ENCODE measurements at regions not wholly inside any gene's neighbourhood (a gene's known extent, or its start where the extent isn't known, plus 50 kb on each side); places are given as distances from the start of the nearest gene placed in this dataset.

DNA sequence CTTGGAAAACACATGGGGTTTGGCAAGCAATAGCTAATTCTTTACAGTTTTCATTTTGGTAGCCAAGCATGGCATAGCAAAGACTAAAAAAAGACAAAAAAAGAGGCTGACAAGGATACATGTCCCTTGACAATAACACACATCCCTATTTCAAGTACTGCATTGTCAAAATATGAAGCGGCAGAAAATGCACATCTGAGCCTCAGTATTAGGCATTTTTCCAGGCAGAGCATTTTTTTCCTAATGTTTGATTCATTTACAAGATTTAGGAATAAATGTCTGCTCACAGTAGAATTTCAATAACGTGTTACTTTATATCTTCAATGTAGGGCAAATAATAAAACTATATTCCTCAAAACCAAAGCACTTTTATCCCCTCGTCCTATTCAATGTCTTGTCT lies 216.3 kb upstream of the PCDH18 start:
- H3K4me3 ChIP-seq: no peak overlapping the region
- DNase-seq: no peak
- TF ChIP-seq POLR2A (IDR thresholded peaks at IDR 0.05): no peak
- TF ChIP-seq, protein P1, sequence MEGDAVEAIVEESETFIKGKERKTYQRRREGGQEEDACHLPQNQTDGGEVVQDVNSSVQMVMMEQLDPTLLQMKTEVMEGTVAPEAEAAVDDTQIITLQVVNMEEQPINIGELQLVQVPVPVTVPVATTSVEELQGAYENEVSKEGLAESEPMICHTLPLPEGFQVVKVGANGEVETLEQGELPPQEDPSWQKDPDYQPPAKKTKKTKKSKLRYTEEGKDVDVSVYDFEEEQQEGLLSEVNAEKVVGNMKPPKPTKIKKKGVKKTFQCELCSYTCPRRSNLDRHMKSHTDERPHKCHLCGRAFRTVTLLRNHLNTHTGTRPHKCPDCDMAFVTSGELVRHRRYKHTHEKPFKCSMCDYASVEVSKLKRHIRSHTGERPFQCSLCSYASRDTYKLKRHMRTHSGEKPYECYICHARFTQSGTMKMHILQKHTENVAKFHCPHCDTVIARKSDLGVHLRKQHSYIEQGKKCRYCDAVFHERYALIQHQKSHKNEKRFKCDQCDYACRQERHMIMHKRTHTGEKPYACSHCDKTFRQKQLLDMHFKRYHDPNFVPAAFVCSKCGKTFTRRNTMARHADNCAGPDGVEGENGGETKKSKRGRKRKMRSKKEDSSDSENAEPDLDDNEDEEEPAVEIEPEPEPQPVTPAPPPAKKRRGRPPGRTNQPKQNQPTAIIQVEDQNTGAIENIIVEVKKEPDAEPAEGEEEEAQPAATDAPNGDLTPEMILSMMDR (IDR thresholded peaks at IDR 0.05): no peak
- ATAC-seq: no peak
- H3K27me3 ChIP-seq: no peaks in the 10 kb centered on the region
- no peak overlapping the region for H3K27ac ChIP-seq
- no peaks in the 10 kb centered on the region for H3K36me3 ChIP-seq (replicated peaks in 1 of 2; ENCODE audit: insufficient read depth in 1 of 2, low read depth in 2 of 2)
- no peaks in the 10 kb centered on the region for H3K9me3 ChIP-seq
- intact Hi-C loops (cut with DNase I): no loop called here
- WGBS, 2 donors: 53 to 59% methylated on average over 3 of the region's 3 CpGs
- no peaks in the 10 kb centered on the region for H3K4me1 ChIP-seq

DNA sequence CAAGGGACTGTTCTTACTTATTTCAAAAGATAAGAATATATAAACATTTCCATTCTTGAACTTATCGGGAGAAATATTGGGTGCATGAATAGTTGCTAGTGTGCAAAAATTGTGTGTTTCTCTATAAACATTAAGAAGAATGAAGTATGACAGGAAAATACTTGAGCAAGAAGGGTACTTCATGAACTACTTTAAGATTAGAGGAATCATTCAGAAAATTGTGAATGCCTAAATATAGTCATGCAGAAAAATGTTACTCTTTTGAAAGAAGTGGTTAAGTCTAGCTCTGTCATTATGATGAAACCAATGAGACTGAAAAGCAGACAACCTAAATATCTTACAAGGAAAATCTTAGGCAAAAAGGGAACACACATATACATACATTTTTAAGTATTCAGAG lies 207.8 kb upstream of the PCDH18 start:
- 39 to 53% methylated on average over 1 of the region's 1 CpG for WGBS, 2 donors
- intact Hi-C loops (cut with DNase I): no loop called here
- Histone ChIP-seq H3K27ac (no peak overlapping the region), H3K4me3 (no peak overlapping the region), H3K27me3 (no peaks in the 10 kb centered on the region), H3K4me1 (no peaks in the 10 kb centered on the region), H3K36me3 (replicated peaks in 1 of 2; ENCODE audit: insufficient read depth in 1 of 2, low read depth in 2 of 2) (no peaks in the 10 kb centered on the region), H3K9me3 (no peaks in the 10 kb centered on the region)
- no peak for ATAC-seq
- TF ChIP-seq, protein P1 (IDR thresholded peaks at IDR 0.05): no peak
- TF ChIP-seq POLR2A (IDR thresholded peaks at IDR 0.05): no peak
- no peak for DNase-seq

DNA sequence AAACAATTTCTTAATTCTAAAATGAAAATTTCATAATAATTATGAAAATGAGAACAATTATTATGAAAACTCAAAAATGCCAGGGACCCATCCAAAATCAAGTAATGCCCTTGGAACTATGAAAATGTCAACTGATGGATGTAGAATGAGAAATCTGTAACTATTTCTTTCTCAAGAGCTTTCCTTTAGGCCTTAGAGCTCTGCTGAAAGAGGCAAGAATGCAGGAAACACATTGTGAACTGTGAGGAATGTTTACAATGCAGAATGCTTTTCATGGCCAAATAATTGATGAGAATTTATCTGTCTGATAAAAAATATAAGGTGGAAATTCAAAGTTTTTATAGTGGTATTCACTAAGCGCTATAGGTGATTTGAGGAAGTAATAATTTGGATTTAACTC lies 207.1 kb upstream of the PCDH18 start:
- ATAC-seq (no peak), DNase-seq (no peak)
- Histone ChIP-seq H3K36me3 (replicated peaks in 1 of 2; ENCODE audit: insufficient read depth in 1 of 2, low read depth in 2 of 2) (no peaks in the 10 kb centered on the region), H3K27me3 (no peaks in the 10 kb centered on the region), H3K4me1 (no peaks in the 10 kb centered on the region), H3K4me3 (no peak overlapping the region), H3K27ac (no peak overlapping the region), H3K9me3 (no peaks in the 10 kb centered on the region)
- WGBS, 2 donors: 93 to 95% methylated on average over 1 of the region's 1 CpG
- intact Hi-C loops (cut with DNase I): no loop called here
- TF ChIP-seq, protein P1 (IDR thresholded peaks at IDR 0.05): no peak
- TF ChIP-seq POLR2A (IDR thresholded peaks at IDR 0.05): no peak

DNA sequence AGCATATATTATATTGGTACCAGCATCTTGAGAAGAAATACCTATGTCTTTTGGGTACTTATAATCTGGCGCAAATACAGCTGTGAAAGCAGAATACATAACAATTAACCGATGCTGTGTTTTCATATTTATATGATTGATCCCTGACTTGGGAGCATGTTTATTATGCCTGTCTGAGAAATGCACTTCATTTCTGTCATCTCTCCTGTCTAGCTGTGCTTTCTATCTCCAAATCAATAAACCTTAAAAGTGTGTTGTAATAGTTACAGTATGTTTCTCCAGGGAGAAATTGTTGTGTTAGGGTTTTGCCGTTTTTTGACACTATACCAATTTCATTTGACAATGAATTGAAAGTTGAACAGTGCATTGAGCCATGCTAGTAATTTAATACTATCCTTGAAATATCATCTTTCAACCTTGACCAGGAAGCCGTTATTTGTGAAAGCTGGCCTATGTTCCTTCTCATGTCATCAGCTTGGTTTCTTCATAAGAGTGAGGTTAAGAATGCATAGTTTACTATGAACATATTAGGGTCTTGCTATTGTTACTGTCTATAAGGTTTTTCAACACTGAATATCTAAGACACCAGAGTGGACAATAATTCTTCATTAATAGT lies 206.2 kb upstream of the PCDH18 start:
- no peak for TF ChIP-seq POLR2A (IDR thresholded peaks at IDR 0.05)
- TF ChIP-seq, protein P1 (IDR thresholded peaks at IDR 0.05): no peak
- no peaks in the 10 kb centered on the region for H3K36me3 ChIP-seq (replicated peaks in 1 of 2; ENCODE audit: insufficient read depth in 1 of 2, low read depth in 2 of 2)
- no peak overlapping the region for H3K27ac ChIP-seq
- H3K4me1 ChIP-seq: no peaks in the 10 kb centered on the region
- no peaks in the 10 kb centered on the region for H3K27me3 ChIP-seq
- intact Hi-C loops (cut with DNase I): no loop called here
- no peaks in the 10 kb centered on the region for H3K9me3 ChIP-seq
- WGBS, 2 donors: 47 to 58% methylated on average over 4 of the region's 4 CpGs
- ATAC-seq (no peak), DNase-seq (no peak)
- H3K4me3 ChIP-seq: no peak overlapping the region

DNA sequence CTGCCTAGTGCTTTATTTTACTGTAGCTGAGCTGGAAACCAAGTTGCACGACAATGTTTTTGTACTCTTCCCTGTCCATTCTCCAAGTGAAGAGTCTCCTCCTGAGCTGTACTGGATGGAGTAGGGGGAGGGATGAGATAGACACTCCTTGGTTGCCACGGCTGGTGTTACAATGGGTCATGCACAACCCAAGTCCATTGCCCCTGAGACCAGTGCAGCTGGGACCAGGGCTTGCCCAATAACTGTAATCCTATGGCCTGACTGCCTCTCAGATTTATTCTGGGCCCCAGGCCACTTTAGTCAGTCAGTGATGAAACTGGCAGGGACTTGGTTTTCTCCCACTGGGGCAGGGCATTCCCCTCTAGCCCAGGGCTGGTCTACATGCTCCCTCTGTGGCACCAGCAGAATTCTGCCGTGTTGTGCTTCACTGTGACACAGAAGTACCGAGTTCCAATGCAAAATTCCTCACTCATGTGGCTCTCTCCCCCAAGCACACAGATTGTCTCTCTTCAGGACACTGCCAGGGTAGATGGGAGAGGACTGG lies 203.3 kb upstream of the PCDH18 start:
- no peaks in the 10 kb centered on the region for H3K27me3 ChIP-seq
- no peak for TF ChIP-seq POLR2A (IDR thresholded peaks at IDR 0.05)
- TF ChIP-seq, protein P1 (IDR thresholded peaks at IDR 0.05): no peak
- no peak overlapping the region for H3K27ac ChIP-seq
- H3K4me1 ChIP-seq: no peaks in the 10 kb centered on the region
- no peaks in the 10 kb centered on the region for H3K36me3 ChIP-seq (replicated peaks in 1 of 2; ENCODE audit: insufficient read depth in 1 of 2, low read depth in 2 of 2)
- intact Hi-C loops (cut with DNase I): no loop called here
- H3K4me3 ChIP-seq: no peak overlapping the region
- no peak for DNase-seq
- no peak for ATAC-seq
- 71 to 76% methylated on average over 4 of the region's 4 CpGs for WGBS, 2 donors
- H3K9me3 ChIP-seq: peaks cover 0 to 3% (median 0%) of the 10 kb centered on the region in 3 donors

Measured in body of pancreas (tissue), 4 donors.